RKO (cell line): ENCODE measurements at regions not wholly inside any gene's neighbourhood (a gene's known extent, or its start where the extent isn't known, plus 50 kb on each side); places are given as distances from the start of the nearest gene placed in this dataset.
A peak's percentile ranks its signal among the peaks of the same experiment; 100 is the strongest.

Experiments
- DNase-seq: peaks from one replicate; pipeline ENCODE4 v3.0.0-alpha.2; 2016; ENCODE audit warnings: low spot score

DNA sequence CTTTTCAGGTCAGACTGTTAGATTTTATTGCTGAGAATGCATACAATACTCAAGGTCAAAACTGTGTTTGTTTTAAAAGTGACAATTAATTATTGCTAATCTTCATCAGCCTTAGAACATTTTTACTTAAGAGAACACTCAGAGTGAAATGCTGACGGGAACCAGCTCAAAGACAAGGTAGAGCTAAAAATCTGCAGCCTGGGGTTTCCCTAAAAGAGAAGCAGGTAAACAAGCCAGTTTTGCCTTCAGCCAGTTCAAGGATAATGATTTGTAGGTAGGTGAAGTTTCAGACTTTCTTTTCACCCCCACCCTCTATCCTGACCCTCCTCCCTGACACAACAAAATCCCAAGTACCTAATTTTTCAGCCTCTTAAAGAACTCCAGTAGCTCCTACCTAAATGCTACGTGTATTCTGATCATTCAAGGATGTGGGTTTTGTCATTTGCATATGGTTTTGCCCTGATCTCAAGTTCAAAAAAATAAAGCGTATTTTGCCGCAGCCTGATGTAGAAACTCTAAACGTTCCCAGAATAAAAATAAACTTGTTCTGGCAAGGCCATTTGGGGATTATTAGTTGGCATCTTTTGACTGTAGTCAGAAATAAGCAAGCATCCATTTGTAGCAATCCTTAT lies 407.2 kb downstream of the EFNA5 start:
- DNase-seq, result no peak

DNA sequence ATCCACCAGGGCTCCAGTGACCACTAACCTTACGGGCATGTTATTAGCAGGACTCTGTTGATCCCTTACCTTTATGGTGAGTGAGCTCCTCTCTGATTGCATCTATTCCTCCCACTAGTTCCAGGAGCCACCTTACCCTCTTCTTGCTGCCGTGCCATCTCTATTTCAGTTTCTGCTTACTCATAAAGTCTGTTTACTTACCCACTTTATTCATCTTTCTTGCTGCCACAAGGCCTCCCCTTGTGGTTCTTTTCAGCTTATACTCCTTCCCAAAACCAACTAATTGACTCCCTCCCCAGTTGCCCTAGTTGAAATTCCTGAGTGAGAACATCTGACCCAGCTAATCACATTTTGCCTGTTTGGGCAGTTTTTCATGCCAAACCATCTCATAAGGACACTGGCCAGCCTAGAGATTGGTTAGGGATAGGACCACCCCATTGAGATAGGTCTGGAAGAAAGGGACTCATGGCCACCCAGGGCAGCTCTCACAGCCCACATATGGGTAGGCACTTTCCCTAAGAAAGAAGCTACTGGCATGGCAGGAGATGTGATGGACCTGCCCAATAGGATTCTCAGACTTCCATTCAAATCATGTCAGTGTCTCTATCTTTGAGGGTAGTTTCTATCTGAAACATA lies 412.7 kb downstream of the EFNA5 start:
- DNase-seq, result no peak

DNA sequence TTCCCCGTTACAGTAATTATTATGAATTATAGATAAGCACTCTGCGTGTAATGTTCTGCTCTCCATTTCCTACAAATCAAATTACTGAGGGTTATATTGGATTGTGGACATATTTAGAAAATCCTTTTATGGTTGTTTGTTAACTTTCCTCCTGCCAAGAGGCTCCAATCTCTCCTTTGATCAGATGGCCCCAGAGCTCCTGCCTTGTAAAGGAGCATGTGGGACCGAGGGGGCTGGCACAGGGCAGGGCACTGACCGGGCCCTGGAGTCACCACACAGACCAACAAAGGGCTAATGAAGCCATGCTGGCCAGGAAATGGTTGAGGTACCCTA lies 415.9 kb downstream of the EFNA5 start:
- no peak for DNase-seq

DNA sequence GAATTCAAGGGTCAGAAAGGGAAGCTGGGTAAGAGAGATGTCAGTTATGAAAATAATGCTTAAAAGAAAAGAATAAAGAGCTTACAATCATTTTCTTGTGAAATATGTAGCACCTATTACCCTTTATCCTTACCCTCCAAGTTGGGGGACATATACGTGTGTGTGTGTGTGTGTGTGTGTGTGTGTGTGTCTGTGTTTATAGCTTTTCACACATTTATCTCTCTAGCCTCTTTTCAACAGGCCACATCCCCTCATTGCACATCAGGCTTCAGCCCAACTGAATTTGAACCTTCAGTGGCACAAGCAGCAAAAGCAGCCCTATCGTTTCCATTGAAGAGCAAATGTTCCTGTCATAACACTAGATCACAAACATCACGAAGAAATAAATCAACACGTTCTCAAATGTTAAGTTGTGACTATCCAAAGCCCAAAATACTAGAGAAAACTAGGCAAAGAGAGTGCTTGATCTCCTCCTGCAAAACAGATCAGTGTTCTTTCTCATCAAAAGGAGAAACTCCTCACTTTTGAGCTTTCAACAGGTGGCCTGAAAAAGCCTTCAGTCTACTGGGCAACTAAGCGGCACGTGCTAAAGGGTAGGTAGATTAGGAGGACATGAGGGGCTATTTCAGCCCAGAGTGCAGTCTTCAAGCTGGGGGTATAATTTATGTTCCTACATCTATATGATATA lies 416.4 kb downstream of the EFNA5 start:
- no peak for DNase-seq

DNA sequence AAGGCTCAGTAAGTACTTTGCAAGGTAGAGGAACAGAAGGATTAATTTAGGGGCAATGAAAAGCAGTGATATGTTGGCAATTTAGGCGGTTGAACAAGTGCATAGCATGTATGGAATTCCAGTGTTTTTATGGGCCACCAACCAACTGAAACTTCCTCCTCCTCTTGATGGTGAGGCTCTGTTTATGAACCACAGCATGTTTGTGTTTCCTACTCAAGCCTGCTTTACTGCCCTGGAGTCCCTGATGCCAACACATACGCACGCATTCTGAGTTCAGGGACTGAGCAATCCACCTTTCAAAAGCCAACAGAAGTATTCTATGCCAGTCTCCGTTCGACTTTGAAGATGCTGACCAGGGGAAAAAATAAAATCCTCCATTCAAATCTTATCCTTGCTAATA lies 417.5 kb downstream of the EFNA5 start:
- no peak for DNase-seq

DNA sequence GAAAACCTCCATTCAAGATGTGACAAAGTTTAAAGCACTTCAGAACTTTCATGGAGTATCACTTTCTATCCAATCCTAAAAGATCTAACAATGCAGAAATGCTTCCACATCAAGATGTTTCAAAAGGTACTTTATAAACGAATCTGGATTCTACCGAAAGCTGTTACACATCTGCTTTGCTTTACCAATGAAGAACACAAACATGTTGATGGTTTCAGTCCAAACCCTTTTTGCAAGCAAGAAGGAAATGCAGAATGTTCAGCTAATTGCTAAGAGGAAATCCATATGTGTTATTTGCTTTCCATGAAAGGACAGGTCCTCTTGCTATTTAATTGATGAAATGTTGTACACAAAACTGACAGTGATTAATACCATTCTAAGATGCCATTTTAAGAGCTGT lies 419.6 kb downstream of the EFNA5 start:
- DNase-seq, result no peak

DNA sequence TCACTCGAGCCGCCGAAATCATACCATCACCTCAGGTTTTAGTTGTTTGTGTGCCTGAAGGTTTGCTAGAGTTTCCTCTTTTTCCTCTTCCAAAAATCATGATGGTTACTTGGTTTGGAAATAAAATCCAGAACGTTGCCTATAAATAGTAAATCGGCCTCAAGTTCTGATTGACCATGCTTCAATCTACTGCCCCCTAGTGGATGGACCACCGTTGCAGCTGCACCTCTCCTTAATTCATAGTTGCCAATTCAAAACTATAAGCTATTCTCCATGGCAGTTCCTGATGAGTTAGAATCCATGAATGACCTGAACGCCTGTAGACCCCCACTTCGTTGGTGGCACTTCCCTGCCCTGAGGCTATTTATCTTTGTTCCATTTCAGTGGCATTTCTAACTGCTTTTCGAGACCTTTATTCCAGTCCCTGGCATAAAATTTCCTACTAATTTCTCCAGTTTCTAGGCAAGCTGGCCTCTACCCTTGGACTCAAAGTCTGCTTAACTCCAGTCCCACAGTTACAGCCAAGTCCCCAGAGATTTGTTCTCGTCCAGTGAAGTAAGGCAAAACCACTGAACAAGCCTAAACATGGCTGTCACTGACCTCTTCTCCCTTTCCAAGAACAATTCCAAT lies 422.6 kb downstream of the EFNA5 start:
- DNase-seq, result peak; percentile 21

DNA sequence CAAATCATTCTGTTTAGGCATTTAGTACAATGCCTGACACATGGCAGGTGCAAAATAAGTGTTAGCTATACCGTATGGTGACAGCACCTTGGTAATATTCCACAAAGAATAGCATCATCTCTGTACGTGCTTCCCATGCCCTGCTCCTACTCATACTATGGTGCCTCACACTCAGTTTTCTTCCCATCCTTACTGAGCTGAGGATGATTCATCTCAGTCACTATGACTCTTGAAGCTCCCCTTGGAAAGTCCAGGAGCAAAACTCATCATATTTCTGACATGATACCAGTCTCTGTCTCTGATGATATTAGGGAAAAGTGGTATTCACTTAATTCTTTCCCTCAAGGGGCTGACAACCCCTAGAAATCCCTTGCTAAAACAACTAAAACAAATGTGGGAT lies 423.3 kb downstream of the EFNA5 start:
- DNase-seq, result peak; percentile 52

DNA sequence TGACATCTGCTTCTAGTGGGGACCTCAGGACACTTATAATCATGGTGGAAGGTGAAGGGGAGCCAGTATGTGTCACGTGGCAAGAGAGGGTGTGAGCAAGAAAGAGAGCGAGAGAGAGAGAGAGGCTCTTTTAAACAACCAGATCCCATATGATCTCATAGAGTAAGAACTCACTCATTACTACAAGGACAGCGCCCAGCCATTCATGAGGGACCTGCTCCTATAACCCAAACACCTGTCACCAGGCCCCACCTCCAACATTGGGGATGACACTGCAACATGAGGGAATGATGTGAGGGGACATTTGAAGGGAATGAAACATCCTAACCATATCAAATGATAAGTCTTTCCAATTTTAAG lies 427.5 kb downstream of the EFNA5 start:
- DNase-seq, result no peak

DNA sequence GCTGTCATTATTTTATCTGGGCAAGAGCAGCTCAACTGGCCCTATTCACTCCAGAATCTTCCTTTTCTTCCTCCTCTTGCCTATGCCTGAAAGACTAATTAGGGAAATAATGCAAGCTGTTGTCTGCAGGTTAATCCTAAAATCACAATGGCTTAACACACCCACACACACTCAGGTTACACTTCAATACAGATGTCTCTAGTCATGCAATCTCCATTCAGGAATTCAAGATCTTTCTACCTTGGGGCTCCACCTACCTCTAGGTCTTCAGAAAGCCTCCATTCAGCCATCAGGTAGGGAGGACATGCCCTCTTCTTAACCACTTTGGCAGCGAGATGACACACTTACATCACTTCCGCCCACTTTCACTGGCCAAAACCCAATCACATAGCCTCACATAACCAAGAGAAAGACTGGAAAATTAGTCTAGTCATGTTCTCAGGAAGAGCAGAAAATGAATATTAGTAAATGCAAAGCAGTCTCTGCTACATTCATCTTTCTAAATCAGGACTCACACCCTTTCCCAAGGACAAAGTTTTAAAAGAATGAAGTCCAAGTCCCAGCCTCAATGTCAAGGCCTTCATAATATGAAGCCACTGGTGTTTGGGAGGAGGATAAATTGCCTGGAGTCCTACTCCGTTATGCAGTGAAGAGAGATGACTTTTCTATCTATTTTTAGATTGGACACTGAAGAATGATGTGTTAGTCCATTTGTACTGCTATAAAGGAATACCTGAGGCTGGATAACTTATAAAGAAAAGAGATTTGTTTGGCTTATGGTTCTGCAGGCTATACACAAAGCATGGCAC lies 428.1 kb downstream of the EFNA5 start:
- DNase-seq, result no peak

DNA sequence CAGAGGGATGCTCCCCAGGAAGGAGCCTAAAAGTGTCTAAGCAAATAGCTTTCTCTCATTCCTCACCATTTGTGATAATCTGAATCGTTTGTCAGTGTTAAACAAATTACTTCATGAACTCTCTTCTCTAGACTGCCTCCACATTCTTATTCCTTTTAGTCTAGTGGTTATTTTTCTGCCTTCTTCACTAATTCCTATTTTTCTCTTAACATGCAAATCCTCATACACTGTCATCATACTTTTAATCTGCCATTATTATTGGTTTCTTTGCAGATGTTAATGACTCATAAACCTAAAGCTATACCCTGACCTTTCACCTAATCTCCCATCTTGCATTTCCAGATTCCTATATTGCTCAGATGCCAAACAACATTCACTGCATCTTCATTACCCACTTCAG lies 428.9 kb downstream of the EFNA5 start:
- DNase-seq, result no peak

DNA sequence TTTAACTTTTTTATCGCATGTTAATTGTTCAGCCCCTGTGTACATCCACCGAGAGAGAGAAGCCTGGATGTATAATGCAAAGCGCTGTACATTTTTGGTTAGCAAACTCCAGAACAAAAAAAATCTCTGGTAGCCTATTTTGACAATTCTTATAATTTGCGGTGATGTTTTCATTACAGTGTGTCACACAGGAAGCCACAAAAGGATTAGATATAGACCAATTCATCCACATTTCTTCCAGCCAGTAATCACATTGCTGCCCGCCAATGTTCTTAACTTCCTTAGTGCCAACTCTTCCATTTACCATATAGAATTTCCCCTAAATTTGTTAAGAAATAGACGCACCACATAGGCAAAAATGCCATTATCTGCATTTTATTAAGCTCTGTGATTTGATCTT lies 435.6 kb downstream of the EFNA5 start:
- no peak for DNase-seq

DNA sequence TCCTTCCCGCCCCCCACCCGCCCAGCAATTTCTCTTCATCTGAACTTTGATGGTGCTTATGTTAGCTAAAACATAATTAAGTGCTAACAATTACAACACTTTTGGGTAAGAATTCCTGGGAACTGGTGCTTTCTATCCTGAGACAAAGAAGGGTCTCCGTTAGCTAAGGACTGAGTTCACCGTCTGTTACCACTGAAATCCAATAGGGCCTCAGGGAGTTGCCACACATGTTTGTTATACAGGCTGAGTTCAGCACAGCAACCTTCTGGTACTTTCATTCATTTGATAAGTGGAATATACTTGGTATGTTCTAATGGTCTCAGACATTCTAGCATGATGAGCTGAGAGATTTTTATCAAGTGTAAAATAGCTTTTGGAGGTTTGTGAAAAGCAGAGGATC lies 437.9 kb downstream of the EFNA5 start:
- no peak for DNase-seq

DNA sequence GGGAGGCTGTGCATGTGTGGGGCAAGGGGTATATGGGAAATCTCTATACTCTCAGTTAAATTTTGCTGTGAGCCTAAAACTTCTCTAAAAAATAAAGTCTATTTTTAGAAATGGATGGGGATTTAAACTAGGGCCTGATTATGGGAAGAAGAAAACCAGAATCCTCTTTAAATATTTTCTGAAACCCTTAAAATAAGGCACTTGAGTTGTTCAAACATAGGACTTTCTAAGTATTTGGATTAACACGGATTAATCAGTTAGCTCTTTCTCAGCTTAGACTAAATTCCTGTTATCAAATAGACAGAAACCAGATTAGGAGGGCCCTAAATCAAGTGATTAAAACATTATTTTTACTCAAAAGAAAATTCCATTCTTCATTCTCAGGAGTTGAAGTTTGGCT lies 438.4 kb downstream of the EFNA5 start:
- no peak for DNase-seq

DNA sequence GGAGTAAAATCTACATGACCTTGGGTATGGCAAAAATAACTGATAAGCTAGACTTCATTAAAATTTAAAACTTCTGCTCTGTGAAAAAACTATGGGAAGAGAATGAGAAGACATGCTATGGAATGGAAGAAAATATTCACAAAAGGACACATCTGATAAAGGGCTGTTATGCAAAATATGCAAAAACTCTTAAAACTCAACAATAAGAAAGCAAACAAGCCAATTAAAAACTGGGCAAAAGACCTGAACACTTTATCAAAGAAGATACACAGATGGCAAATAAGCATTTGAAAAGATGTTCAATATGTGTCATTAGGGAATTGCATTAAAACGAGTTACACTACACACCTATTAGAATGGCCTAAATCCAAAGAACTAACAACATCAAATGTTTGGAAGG lies 439.5 kb downstream of the EFNA5 start:
- DNase-seq, result no peak

DNA sequence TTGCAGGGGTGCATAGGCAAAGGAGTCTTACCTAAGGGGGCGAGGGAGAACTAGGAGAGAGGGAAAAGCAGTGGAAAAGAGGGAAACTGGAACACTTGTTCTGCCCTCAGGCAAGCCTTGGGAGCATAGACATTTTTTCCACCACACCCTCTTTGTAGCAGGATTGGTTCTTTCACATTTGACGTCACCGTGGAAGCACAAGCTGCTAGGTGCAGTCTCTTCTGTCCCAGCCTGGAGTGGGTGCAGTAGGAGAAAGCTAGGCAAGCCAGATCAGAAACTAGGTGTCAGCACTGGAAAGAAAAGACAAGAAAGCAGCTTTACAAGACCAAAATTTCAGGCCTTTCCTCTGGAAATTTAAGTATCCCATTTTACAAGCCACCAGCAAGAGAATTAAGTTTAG lies 440.4 kb downstream of the EFNA5 start:
- no peak for DNase-seq

DNA sequence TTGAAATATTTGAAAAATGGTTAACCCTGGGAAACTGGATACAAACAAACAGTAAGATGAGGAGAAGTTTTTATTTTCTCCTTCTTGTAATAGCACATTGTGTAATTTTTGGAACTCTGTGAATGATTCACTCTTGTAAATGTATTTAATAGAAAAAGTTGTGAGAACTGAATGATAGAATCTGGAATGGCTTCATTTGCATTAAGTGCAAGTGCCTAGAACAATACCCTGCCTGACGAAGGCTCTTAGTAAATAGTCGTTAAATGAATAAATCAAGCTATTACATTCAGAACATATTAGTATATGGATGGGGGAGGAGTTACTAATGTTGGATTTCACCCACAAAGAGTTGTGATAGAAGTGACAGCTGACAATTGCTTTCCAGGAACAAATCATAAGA lies 442.5 kb downstream of the EFNA5 start:
- DNase-seq, result no peak

DNA sequence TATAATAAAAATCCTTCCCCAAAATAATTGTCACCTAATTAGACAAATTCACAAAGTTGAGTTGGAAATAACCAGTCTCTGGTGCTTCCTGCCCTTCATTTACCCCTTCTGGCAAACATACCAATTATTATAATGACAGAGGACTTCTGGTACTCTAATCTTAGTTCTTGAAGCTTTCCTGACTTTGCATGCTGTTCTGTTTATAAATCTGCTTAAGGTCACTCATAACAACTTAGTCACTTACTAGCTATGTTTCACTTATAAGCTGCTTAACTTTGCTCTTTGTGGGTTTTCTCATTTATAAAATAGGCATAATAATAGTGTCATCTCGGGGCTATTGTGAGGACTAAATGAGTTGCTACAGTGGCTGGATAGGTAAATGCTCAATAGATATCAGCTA lies 446.5 kb downstream of the EFNA5 start:
- DNase-seq, result no peak

DNA sequence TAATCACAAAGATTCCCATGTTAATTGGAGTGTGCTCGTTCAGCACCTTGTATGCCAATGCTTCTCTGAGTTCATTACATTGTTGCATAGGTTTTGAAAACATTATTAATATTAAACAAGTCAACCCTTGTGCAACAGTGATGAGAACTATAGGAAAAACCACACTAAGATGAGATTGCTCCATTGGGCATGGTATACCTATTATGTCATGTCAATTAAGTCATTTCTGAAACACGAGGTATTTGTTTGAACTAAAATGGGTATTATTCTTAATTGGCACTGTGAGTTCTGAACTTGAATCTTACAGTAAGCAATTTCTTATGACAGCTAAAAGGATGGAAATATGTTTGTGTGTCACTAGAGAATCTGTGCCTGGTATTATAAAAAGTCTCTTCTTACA lies 447.7 kb downstream of the EFNA5 start:
- no peak for DNase-seq

DNA sequence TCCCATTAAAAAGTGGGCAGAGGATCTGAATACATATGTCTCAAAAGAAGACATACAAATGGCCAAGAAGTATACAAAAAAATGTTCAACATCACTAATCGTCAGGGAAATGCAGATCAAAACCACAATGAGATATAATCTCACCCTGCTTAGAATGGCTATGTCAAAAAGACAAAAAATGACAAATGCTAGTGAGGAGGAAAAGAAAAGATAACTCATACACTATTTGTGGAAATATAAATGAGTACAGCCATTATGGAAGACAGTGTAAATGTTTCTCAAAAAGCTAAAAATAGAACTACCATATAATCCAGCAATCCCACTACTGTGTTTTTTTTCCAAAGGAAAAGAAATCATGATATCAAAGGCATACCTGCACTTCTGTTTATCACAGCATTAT lies 450.7 kb downstream of the EFNA5 start:
- no peak for DNase-seq

DNA sequence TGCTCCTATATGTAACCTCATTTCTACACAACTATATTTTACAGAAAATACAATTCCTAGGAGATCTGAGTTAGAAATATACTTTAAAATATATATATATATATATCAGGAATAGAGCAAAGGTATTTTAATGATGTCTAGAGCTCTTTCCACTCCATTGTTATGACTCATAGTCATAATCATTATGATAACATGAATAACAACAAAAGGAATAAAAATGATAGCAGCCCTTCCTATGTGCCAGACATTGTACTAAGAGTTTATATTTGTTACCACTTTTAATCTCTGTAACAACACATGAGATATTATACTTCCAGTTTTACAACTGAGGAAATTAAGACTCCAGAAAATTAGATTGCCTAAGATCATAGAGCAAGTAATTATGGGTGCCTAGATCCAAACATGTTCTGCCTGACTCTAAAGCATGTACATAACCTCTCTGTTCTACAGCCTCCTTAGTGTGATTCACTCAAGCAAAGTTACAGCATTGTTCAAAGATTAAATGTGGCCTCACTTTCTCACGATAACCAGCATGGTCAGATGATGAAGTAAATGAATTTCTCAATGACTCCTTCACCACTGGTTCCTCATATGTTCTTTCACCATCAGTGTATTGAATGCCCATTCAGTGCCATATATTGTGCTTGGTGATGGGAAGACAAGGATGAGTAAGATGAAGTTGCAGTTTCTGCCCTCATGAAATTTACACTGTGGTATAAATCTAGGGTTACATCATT lies 452.1 kb downstream of the EFNA5 start:
- DNase-seq, result no peak

DNA sequence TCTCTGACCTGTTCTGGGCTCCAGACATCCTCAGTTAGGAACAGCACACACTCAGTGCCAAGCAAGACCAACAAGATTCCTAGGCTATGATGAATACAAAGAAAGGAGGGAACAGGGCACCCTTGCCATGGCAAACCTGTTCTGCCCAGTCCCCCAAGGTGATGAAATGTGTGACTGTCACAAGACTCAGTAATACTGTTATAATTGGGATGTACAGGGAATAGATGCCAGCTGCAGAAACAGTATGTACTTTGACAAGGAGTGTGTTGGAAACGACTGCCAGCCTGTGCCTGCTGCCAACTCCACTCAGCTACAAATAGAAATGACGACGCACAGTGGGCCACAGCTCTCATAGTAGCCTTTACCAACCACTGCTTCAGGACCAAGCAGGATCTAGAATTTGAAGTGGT lies 453.0 kb downstream of the EFNA5 start:
- no peak for DNase-seq
